ENCODE measurements at regions not wholly inside any gene's neighbourhood (a gene's known extent, or its start where the extent isn't known, plus 50 kb on each side); places are given as distances from the start of the nearest gene placed in this dataset.

GRCh38 chr21:28179136-28179535, 813.5 kb downstream of the LTN1 start:
- no peaks in the 10 kb centered on the region for H3K4me1 Mint-ChIP-seq
- no peak overlapping the region for H3K27ac ChIP-seq (ENCODE audit: low read depth in 1 of 2, low read length in 2 of 2)
- H3K4me2 ChIP-seq (replicated peaks; ENCODE audit: extremely low read depth, low read length, poor library complexity, severe bottlenecking) = no peak overlapping the region
- H3K4me3 ChIP-seq (replicated peaks in 1 of 3; ENCODE audit: low read depth in 2 of 3, low read length in 3 of 3) = no peak overlapping the region
- H3K27me3 ChIP-seq (ENCODE audit: control insufficient read depth in 2 of 2, insufficient read depth in 2 of 2, low read length in 2 of 2) = no peaks in the 10 kb centered on the region
- no peaks in the 10 kb centered on the region for H3K4me1 ChIP-seq (ENCODE audit: control insufficient read depth in 1 of 2, insufficient read depth in 2 of 2, low read length in 2 of 2)
- H3K27me3 Mint-ChIP-seq (ENCODE audit: low read depth in 3 of 3) = peaks cover 0 to 2% (median 0%) of the 10 kb centered on the region in 3 donors
- H2AFZ ChIP-seq (ENCODE audit: insufficient read depth, low read depth, low read length, poor library complexity, severe bottlenecking) = no peak overlapping the region
- DNase-seq = no peak
- H3K4me3 Mint-ChIP-seq = no peak overlapping the region
- no peak overlapping the region for H3K27ac Mint-ChIP-seq
- peaks cover 8 to 14% of the 10 kb centered on the region in 2 donors for H3K9me3 ChIP-seq (replicated peaks in 1 of 2; ENCODE audit: control insufficient read depth in 1 of 2, insufficient read depth in 1 of 2, low read length in 2 of 2)
- H3K9me3 Mint-ChIP-seq = peaks cover 9 to 22% (median 17%) of the 10 kb centered on the region in 7 donors
- no peaks in the 10 kb centered on the region for H3K36me3 Mint-ChIP-seq
- H3K79me2 ChIP-seq (ENCODE audit: insufficient read depth, low read length) = no peaks in the 10 kb centered on the region
- intact Hi-C loops (cut with micrococcal nuclease) = no loop called here
- H3K9ac ChIP-seq (ENCODE audit: insufficient read depth, low read length, poor library complexity, severe bottlenecking) = no peak overlapping the region
- no peaks in the 10 kb centered on the region for H4K20me1 ChIP-seq (ENCODE audit: insufficient read depth, low read length)
- TF ChIP-seq CTCF (IDR thresholded peaks at IDR 0.05) = no peak
- no peaks in the 10 kb centered on the region for H3K36me3 ChIP-seq (replicated peaks in 1 of 2; ENCODE audit: control insufficient read depth in 1 of 2, insufficient read depth in 2 of 2, low read length in 2 of 2)

GRCh38 chr21:28177124-28177523, 815.6 kb downstream of the LTN1 start:
- Mint-ChIP-seq H3K36me3 (no peaks in the 10 kb centered on the region), H3K27me3 (ENCODE audit: low read depth in 3 of 3) (peaks cover 0 to 2% (median 0%) of the 10 kb centered on the region in 3 donors), H3K27ac (no peak overlapping the region), H3K9me3 (peaks cover 4 to 17% (median 12%) of the 10 kb centered on the region in 7 donors), H3K4me1 (no peaks in the 10 kb centered on the region), H3K4me3 (no peak overlapping the region)
- H3K9me3 ChIP-seq (replicated peaks in 1 of 2; ENCODE audit: control insufficient read depth in 1 of 2, insufficient read depth in 1 of 2, low read length in 2 of 2) = peaks cover under 1 to 5% of the 10 kb centered on the region in 2 donors
- no peak overlapping the region for H2AFZ ChIP-seq (ENCODE audit: insufficient read depth, low read depth, low read length, poor library complexity, severe bottlenecking)
- H3K79me2 ChIP-seq (ENCODE audit: insufficient read depth, low read length) = no peaks in the 10 kb centered on the region
- H3K27ac ChIP-seq (ENCODE audit: low read depth in 1 of 2, low read length in 2 of 2) = no peak overlapping the region
- H3K27me3 ChIP-seq (ENCODE audit: control insufficient read depth in 2 of 2, insufficient read depth in 2 of 2, low read length in 2 of 2) = no peaks in the 10 kb centered on the region
- H3K9ac ChIP-seq (ENCODE audit: insufficient read depth, low read length, poor library complexity, severe bottlenecking) = no peak overlapping the region
- H3K4me3 ChIP-seq (replicated peaks in 1 of 3; ENCODE audit: low read depth in 2 of 3, low read length in 3 of 3) = no peak overlapping the region
- no peaks in the 10 kb centered on the region for H3K36me3 ChIP-seq (replicated peaks in 1 of 2; ENCODE audit: control insufficient read depth in 1 of 2, insufficient read depth in 2 of 2, low read length in 2 of 2)
- intact Hi-C loops (cut with micrococcal nuclease) = no loop called here
- H3K4me1 ChIP-seq (ENCODE audit: control insufficient read depth in 1 of 2, insufficient read depth in 2 of 2, low read length in 2 of 2) = no peaks in the 10 kb centered on the region
- TF ChIP-seq CTCF (IDR thresholded peaks at IDR 0.05) = no peak
- no peaks in the 10 kb centered on the region for H4K20me1 ChIP-seq (ENCODE audit: insufficient read depth, low read length)
- WGBS (ENCODE audit: insufficient coverage) = no CpG with 5 or more reads among the region's 1 CpG
- no peak for DNase-seq
- no peak overlapping the region for H3K4me2 ChIP-seq (replicated peaks; ENCODE audit: extremely low read depth, low read length, poor library complexity, severe bottlenecking)
